SH-SY5Y (cell line): ENCODE measurements at regions not wholly inside any gene's neighbourhood (a gene's known extent, or its start where the extent isn't known, plus 50 kb on each side); places are given as distances from the start of the nearest gene placed in this dataset.

Experiments
- GATA2 ChIP-seq: IDR thresholded peaks from 2 replicates; pipeline ENCODE4 v1.6.1; 2011; ENCODE audit warnings: mild to moderate bottlenecking, low read depth, low read length
- GATA3 ChIP-seq: IDR thresholded peaks from 2 replicates; pipeline ENCODE4 v1.6.1; 2011; ENCODE audit warnings: low read depth, mild to moderate bottlenecking, low read length, moderate library complexity

DNA sequence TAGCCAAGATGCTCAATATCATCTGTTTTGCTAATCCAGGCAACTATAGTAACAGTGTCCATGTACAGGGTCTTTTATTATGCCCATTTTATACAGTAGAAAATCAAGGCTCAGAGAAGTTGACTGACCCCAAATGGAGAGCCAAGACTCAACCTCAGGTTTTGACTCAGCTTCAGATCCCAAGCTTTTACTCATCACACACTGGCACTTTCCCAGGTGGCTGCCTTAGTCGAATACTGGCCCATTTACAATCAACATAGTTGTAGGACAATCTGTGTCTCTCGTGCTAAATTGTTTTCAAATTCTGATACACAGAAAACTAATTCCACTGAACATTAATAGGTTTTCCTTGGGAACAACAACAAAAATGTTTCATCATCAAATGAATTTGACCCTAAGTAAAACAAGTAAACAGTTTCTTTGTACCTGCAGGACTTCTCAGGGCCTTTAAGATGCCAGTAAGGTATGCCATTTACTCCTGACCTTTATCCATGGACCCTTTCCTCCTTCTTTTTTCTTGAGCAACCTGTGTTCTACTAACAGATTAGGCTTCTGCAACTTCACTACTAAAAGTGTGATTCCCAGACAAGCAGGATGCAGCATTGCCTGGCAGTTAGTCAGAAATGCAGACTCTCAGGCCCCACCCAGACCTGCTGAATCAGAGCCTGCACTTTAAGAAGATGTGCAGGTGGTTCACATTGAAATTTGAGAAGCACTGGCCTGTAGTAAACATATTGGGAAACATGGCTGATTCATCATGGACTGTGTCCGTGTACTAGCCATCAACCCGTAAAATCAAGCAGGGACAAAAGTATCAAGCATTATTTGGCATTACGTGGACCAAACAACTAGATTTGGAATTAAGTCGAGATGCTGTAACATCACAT is 128.8 kb downstream of the RRAGC start:
- TF ChIP-seq GATA3 (no peak), GATA2 (no peak)
